ENCODE measurements at regions not wholly inside any gene's neighbourhood (a gene's known extent, or its start where the extent isn't known, plus 50 kb on each side); places are given as distances from the start of the nearest gene placed in this dataset.
"Not testable (repeated sequence)": the region's sequence is repeated elsewhere in the genome, so short reads cannot be mapped to it uniquely, and the experiment has no call there.

DNA sequence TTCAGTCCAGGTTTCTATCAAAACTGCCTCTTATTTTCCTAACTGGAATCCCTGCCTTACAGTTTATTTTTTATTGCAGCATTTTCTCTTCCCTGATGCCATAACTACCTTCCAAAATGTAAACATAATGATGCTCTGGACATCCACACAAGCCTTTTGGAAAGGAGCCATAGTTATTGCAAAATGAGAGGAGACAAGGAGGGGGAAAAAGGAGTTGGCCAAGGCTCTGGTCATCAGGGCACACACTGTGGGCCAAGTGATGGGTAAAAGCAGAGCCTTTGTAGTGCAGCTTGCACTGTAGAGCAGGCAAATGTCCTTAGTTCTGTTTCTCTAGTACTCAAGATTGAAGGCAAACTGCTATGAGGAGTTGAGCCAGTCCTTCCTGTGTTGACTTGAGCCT is 289.3 kb upstream of the MTPN start:
- DNase-seq (ENCODE audit: low read depth) (no peak), FAIRE-seq (no peak)
- H3K4me2 ChIP-seq (ENCODE audit: low read length), result no peak overlapping the region
- no peaks in the 10 kb centered on the region for H3K36me3 ChIP-seq (ENCODE audit: insufficient read depth, low read length)
- no peak for TF ChIP-seq EZH2 (IDR thresholded peaks at IDR 0.05; ENCODE audit: insufficient read depth, low read length)
- TF ChIP-seq CTCF (IDR thresholded peaks at IDR 0.05; ENCODE audit: insufficient read depth, low read depth, low read length), result no peak
- Mint-ChIP-seq H3K4me1 (ENCODE audit: low read depth, unreplicated experiment) (no peaks in the 10 kb centered on the region), H3K36me3 (ENCODE audit: low read depth, unreplicated experiment) (no peaks in the 10 kb centered on the region), H3K9me3 (ENCODE audit: unreplicated experiment) (peaks cover 31% of the 10 kb centered on the region), H3K4me3 (ENCODE audit: unreplicated experiment) (no peak overlapping the region), H3K27ac (ENCODE audit: unreplicated experiment) (no peak overlapping the region), H3K27me3 (ENCODE audit: low read depth, unreplicated experiment) (no peaks in the 10 kb centered on the region)
- H3K27me3 ChIP-seq (ENCODE audit: insufficient read depth, low read length), result no peaks in the 10 kb centered on the region
- H2AFZ ChIP-seq (ENCODE audit: low read depth, low read length), result no peak overlapping the region
- no peaks in the 10 kb centered on the region for H3K79me2 ChIP-seq (ENCODE audit: insufficient read depth, low read length)
- peaks cover 5% of the 10 kb centered on the region for H3K9me3 ChIP-seq (ENCODE audit: insufficient read depth, low read depth, low read length)
- H3K4me3 ChIP-seq (ENCODE audit: insufficient read depth, low read depth, low read length), result no peak overlapping the region
- no peaks in the 10 kb centered on the region for H4K20me1 ChIP-seq (ENCODE audit: insufficient read depth, low read length)
- no peak overlapping the region for H3K27ac ChIP-seq (ENCODE audit: low read depth, low read length)
- no peaks in the 10 kb centered on the region for H3K4me1 ChIP-seq (ENCODE audit: insufficient read depth, low read length)
- no peak overlapping the region for H3K9ac ChIP-seq (ENCODE audit: low read length)

DNA sequence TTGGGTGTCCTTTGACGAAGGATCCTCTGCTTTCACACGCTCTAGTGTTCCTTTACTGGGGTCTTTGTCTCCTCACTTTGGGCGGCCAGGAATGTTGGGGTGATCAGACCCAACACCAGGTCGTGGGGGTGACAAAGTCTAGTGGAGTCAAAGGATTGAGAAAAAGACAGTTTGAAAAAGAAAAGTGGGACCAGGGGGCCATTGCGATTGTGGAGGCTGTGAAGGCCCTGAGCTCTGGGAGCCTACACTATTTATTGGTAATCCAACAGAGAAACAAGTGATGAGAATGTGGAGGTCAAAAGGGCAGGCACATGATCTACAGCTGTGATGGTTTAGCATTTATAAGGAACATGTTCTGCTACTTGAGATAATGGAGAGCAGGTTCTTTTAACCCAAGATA is 287.1 kb upstream of the MTPN start:
- not testable (repeated sequence) for H2AFZ ChIP-seq (ENCODE audit: low read depth, low read length); H4K20me1 ChIP-seq (ENCODE audit: insufficient read depth, low read length); H3K4me1 ChIP-seq (ENCODE audit: insufficient read depth, low read length); FAIRE-seq; H3K27ac ChIP-seq (ENCODE audit: low read depth, low read length); H3K4me3 Mint-ChIP-seq (ENCODE audit: unreplicated experiment); H3K9me3 ChIP-seq (ENCODE audit: insufficient read depth, low read depth, low read length); H3K27me3 Mint-ChIP-seq (ENCODE audit: low read depth, unreplicated experiment); H3K4me3 ChIP-seq (ENCODE audit: insufficient read depth, low read depth, low read length); H3K79me2 ChIP-seq (ENCODE audit: insufficient read depth, low read length); H3K4me1 Mint-ChIP-seq (ENCODE audit: low read depth, unreplicated experiment); H3K27me3 ChIP-seq (ENCODE audit: insufficient read depth, low read length); H3K4me2 ChIP-seq (ENCODE audit: low read length); H3K36me3 Mint-ChIP-seq (ENCODE audit: low read depth, unreplicated experiment); H3K36me3 ChIP-seq (ENCODE audit: insufficient read depth, low read length); H3K27ac Mint-ChIP-seq (ENCODE audit: unreplicated experiment); H3K9ac ChIP-seq (ENCODE audit: low read length); DNase-seq (ENCODE audit: low read depth)
- peaks cover 42% of the 10 kb centered on the region for H3K9me3 Mint-ChIP-seq (ENCODE audit: unreplicated experiment)

- not testable (repeated sequence) for H3K27ac Mint-ChIP-seq (ENCODE audit: unreplicated experiment); H3K27ac ChIP-seq (ENCODE audit: low read depth, low read length); DNase-seq (ENCODE audit: low read depth); H3K4me2 ChIP-seq (ENCODE audit: low read length); H3K4me3 ChIP-seq (ENCODE audit: insufficient read depth, low read depth, low read length); H3K27me3 ChIP-seq (ENCODE audit: insufficient read depth, low read length); H3K36me3 ChIP-seq (ENCODE audit: insufficient read depth, low read length); H3K36me3 Mint-ChIP-seq (ENCODE audit: low read depth, unreplicated experiment); H3K9me3 ChIP-seq (ENCODE audit: insufficient read depth, low read depth, low read length); H3K4me1 Mint-ChIP-seq (ENCODE audit: low read depth, unreplicated experiment); H3K4me1 ChIP-seq (ENCODE audit: insufficient read depth, low read length); H3K27me3 Mint-ChIP-seq (ENCODE audit: low read depth, unreplicated experiment); H4K20me1 ChIP-seq (ENCODE audit: insufficient read depth, low read length); H3K79me2 ChIP-seq (ENCODE audit: insufficient read depth, low read length); H3K4me3 Mint-ChIP-seq (ENCODE audit: unreplicated experiment); FAIRE-seq; H2AFZ ChIP-seq (ENCODE audit: low read depth, low read length); H3K9ac ChIP-seq (ENCODE audit: low read length)
- peaks cover 42% of the 10 kb centered on the region for H3K9me3 Mint-ChIP-seq (ENCODE audit: unreplicated experiment)
Observed at GRCh38 chr7:136263112-136263860, 286.1 kb upstream of the MTPN start.

DNA sequence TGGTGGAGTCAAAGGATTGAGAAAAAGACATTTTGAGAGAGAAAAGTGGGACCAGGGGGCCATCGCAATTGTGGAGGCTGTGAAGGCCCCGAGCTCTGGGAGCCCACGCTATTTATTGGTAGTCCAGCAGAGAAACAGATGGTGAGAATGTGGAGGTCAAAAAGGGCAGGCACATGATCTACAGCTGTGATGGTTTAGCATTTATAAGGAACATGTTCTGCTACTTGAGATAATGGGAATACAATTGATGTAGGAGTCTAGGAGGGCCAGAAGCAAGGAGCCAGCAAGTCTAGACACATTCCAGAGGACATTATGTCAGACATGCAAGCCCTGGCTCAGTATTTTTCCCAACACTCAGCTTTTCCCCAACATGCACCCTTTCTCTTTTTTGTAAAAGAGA is 283.4 kb upstream of the MTPN start:
- not testable (repeated sequence) for H3K79me2 ChIP-seq (ENCODE audit: insufficient read depth, low read length); H3K27ac Mint-ChIP-seq (ENCODE audit: unreplicated experiment); DNase-seq (ENCODE audit: low read depth); H3K4me3 Mint-ChIP-seq (ENCODE audit: unreplicated experiment); H3K4me3 ChIP-seq (ENCODE audit: insufficient read depth, low read depth, low read length); H3K4me1 Mint-ChIP-seq (ENCODE audit: low read depth, unreplicated experiment); H3K27ac ChIP-seq (ENCODE audit: low read depth, low read length); H2AFZ ChIP-seq (ENCODE audit: low read depth, low read length); H3K27me3 ChIP-seq (ENCODE audit: insufficient read depth, low read length); H3K4me2 ChIP-seq (ENCODE audit: low read length); H3K9ac ChIP-seq (ENCODE audit: low read length); H4K20me1 ChIP-seq (ENCODE audit: insufficient read depth, low read length); H3K9me3 ChIP-seq (ENCODE audit: insufficient read depth, low read depth, low read length); H3K36me3 ChIP-seq (ENCODE audit: insufficient read depth, low read length); H3K27me3 Mint-ChIP-seq (ENCODE audit: low read depth, unreplicated experiment); H3K4me1 ChIP-seq (ENCODE audit: insufficient read depth, low read length); H3K36me3 Mint-ChIP-seq (ENCODE audit: low read depth, unreplicated experiment); FAIRE-seq
- peaks cover 39% of the 10 kb centered on the region for H3K9me3 Mint-ChIP-seq (ENCODE audit: unreplicated experiment)
